Naive B cell (primary cell): ENCODE measurements at regions not wholly inside any gene's neighbourhood (a gene's known extent, or its start where the extent isn't known, plus 50 kb on each side); places are given as distances from the start of the nearest gene placed in this dataset.

ENCODE experiments used
- ATAC-seq, 2 donors: fragments of 150-1000 bp; cut with Tn5 transposase; 2 replicates each; pipeline ENCODE4 v1.10.0; 2021; ENCODE audit warnings: low read depth in 2 of 2, mild to moderate bottlenecking in 2 of 2, moderate library complexity in 2 of 2
- DNase-seq: peaks from one replicate; pipeline ENCODE4 v3.0.0; 2022
- H3K27ac Mint-ChIP-seq, 6 donors: one replicate each; pipeline ENCODE4 v1.8.0; 2020 to 2022; ENCODE audit warnings: mild to moderate bottlenecking in 6 of 6, mixed read lengths in 6 of 6, moderate library complexity in 5 of 6, inconsistent platforms in 2 of 6
- H3K27me3 Mint-ChIP-seq, 3 donors: one replicate each; pipeline ENCODE4 v1.8.0; 2021 to 2022; ENCODE audit warnings: mixed read lengths in 3 of 3, mild to moderate bottlenecking in 1 of 3
- H3K36me3 Mint-ChIP-seq, 2 donors: one replicate each; pipeline ENCODE4 v1.8.0; 2020 to 2022; ENCODE audit warnings: mixed read lengths in 2 of 2, inconsistent platforms in 1 of 2, mild to moderate bottlenecking in 1 of 2
- H3K4me1 Mint-ChIP-seq, 3 donors: one replicate each; pipeline ENCODE4 v1.8.0; 2020 to 2022; ENCODE audit warnings: mixed read lengths in 3 of 3, inconsistent platforms in 1 of 3, mild to moderate bottlenecking in 1 of 3, moderate library complexity in 1 of 3
- H3K4me3 Mint-ChIP-seq, 8 donors: one replicate each; pipeline ENCODE4 v1.8.0; 2020 to 2022; ENCODE audit warnings: mild to moderate bottlenecking in 8 of 8, mixed read lengths in 8 of 8, moderate library complexity in 8 of 8, inconsistent platforms in 2 of 8
- H3K9me3 Mint-ChIP-seq, 7 donors: one replicate each; pipeline ENCODE4 v1.8.0; 2020 to 2022; ENCODE audit warnings: mixed read lengths in 7 of 7, mild to moderate bottlenecking in 5 of 7, inconsistent platforms in 2 of 7, moderate library complexity in 1 of 7

- ATAC-seq (no peak), DNase-seq (no peak)
- Mint-ChIP-seq H3K4me3 (no peak overlapping the region), H3K27ac (no peak overlapping the region), H3K4me1 (no peaks in the 10 kb centered on the region), H3K27me3 (no peaks in the 10 kb centered on the region), H3K9me3 (peaks cover 1 to 6% (median 4%) of the 10 kb centered on the region in 7 donors), H3K36me3 (no peaks in the 10 kb centered on the region)
Measured at GRCh38 chr13:53605326-53605725, 576.7 kb downstream of the OLFM4 start.

GRCh38 chr13:53612200-53612599 lies 583.6 kb downstream of the OLFM4 start:
- H3K4me3 Mint-ChIP-seq, result no peak overlapping the region
- no peaks in the 10 kb centered on the region for H3K4me1 Mint-ChIP-seq
- no peaks in the 10 kb centered on the region for H3K36me3 Mint-ChIP-seq
- H3K27ac Mint-ChIP-seq, result no peak overlapping the region
- no peaks in the 10 kb centered on the region for H3K27me3 Mint-ChIP-seq
- peaks cover 0 to 5% (median 0%) of the 10 kb centered on the region in 7 donors for H3K9me3 Mint-ChIP-seq
- no peak for DNase-seq
- ATAC-seq, result no peak

DNA sequence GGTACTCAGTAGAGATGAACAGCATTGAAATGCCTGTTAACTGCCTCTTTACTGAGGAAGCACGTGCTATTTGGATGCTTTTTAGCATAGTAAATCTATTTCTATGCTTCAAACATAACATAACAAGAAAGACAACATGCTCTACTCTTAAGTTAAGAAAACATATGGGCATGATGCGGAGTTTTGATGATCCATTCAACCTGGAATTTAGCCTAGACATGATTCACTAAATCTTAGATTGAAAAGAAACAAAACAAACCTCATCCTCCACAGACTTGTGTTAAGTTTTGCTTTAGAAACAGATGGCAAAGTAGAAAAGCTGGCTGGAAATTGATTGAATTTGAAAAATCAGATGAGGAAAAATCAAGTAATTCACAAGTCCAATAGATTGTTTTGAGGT lies 593.8 kb downstream of the OLFM4 start:
- H3K36me3 Mint-ChIP-seq, result no peaks in the 10 kb centered on the region
- H3K9me3 Mint-ChIP-seq, result peaks cover 1 to 11% (median 6%) of the 10 kb centered on the region in 7 donors
- DNase-seq (no peak), ATAC-seq (no peak)
- no peaks in the 10 kb centered on the region for H3K4me1 Mint-ChIP-seq
- H3K4me3 Mint-ChIP-seq, result no peak overlapping the region
- H3K27me3 Mint-ChIP-seq, result no peaks in the 10 kb centered on the region
- H3K27ac Mint-ChIP-seq, result no peak overlapping the region

DNA sequence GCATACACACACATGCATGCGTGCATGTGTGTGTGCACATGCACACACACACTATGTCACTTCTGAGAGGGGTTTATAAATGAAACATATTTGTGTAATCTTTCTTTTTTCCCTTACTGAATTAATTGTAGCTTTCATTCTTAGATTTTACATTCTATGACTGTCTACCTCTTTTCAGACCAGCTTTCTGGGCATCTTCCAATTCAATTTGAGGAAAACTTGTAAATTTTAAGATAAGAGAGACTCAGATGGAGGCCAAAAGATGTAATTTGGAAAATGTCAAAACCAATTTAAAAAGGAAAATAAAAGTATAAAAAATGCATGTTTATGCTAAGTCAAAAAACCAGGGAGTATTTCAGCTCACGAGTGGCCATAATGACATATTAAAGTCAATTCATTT lies 594.5 kb downstream of the OLFM4 start:
- no peak for DNase-seq
- H3K4me3 Mint-ChIP-seq, result no peak overlapping the region
- no peaks in the 10 kb centered on the region for H3K36me3 Mint-ChIP-seq
- H3K27ac Mint-ChIP-seq, result no peak overlapping the region
- no peak for ATAC-seq
- H3K9me3 Mint-ChIP-seq, result peaks cover 1 to 11% (median 6%) of the 10 kb centered on the region in 7 donors
- H3K27me3 Mint-ChIP-seq, result no peaks in the 10 kb centered on the region
- H3K4me1 Mint-ChIP-seq, result no peaks in the 10 kb centered on the region

- H3K27ac Mint-ChIP-seq, result no peak overlapping the region
- no peaks in the 10 kb centered on the region for H3K36me3 Mint-ChIP-seq
- H3K9me3 Mint-ChIP-seq, result peaks cover 0 to 3% (median 0%) of the 10 kb centered on the region in 7 donors
- no peaks in the 10 kb centered on the region for H3K27me3 Mint-ChIP-seq
- DNase-seq (no peak), ATAC-seq (no peak)
- H3K4me1 Mint-ChIP-seq, result no peaks in the 10 kb centered on the region
- H3K4me3 Mint-ChIP-seq, result no peak overlapping the region
Measured at GRCh38 chr13:53631511-53631910, 602.9 kb downstream of the OLFM4 start.

- Mint-ChIP-seq H3K4me3 (no peak overlapping the region), H3K27ac (no peak overlapping the region), H3K36me3 (no peaks in the 10 kb centered on the region), H3K4me1 (no peaks in the 10 kb centered on the region), H3K27me3 (no peaks in the 10 kb centered on the region), H3K9me3 (peaks cover 0 to 7% (median 2%) of the 10 kb centered on the region in 7 donors)
- DNase-seq (no peak), ATAC-seq (no peak)
Measured at GRCh38 chr13:53638040-53638439, 609.4 kb downstream of the OLFM4 start.

- Mint-ChIP-seq H3K36me3 (no peaks in the 10 kb centered on the region), H3K9me3 (peaks cover 0 to 14% (median 4%) of the 10 kb centered on the region in 7 donors), H3K27ac (no peak overlapping the region), H3K27me3 (no peaks in the 10 kb centered on the region), H3K4me3 (no peak overlapping the region), H3K4me1 (no peaks in the 10 kb centered on the region)
- ATAC-seq, result no peak
- DNase-seq, result no peak
Measured at GRCh38 chr13:53642306-53642705, 613.7 kb downstream of the OLFM4 start.

DNA sequence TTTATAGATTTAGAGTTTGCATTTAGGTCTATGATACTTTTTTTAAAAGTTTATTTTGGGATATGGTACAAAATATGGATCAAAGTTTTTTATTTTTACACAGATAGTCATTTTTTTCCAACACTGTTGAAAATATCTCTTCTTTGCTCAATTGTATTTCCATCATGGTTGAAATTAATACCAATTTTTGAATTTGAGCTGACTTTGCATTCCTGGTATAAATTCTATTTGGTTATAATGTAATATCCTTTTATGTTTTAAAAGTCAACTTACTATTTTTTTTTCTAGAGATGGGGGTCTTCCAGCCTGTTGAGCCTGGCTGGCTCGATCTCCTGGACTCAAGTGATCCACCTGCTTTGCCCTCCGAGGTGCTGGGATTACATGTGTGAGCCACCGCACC lies 620.1 kb downstream of the OLFM4 start:
- Mint-ChIP-seq H3K36me3 (no peaks in the 10 kb centered on the region), H3K4me1 (no peaks in the 10 kb centered on the region), H3K27ac (no peak overlapping the region), H3K4me3 (no peak overlapping the region), H3K9me3 (peaks cover 0 to 8% (median 0%) of the 10 kb centered on the region in 7 donors), H3K27me3 (no peaks in the 10 kb centered on the region)
- ATAC-seq (no peak), DNase-seq (no peak)

DNA sequence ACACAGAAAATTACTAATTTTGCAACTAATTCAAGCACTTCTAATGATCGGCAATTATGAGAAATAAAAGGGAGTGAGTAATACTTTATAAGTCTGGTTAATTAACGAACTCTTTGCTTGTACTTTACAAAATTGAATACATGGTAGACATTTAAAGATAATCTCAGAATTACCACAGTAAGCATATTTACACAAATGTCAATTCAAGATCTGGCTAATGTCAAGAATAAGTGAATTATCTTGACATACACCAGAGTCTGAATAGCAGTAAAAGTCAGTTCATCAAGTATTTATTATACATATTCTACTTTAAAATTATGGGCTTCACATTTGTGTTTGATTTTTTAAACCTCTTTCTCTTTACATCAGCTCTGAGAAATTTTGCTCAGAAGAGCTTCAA lies 643.4 kb downstream of the OLFM4 start:
- DNase-seq, result no peak
- Mint-ChIP-seq H3K4me3 (no peak overlapping the region), H3K36me3 (no peaks in the 10 kb centered on the region), H3K27me3 (no peaks in the 10 kb centered on the region), H3K9me3 (peaks cover 0 to 20% (median 3%) of the 10 kb centered on the region in 7 donors), H3K4me1 (no peaks in the 10 kb centered on the region), H3K27ac (no peak overlapping the region)
- no peak for ATAC-seq

GRCh38 chr13:53683146-53683545 lies 654.5 kb downstream of the OLFM4 start:
- Mint-ChIP-seq H3K9me3 (peaks cover 2 to 29% (median 9%) of the 10 kb centered on the region in 7 donors), H3K27me3 (no peaks in the 10 kb centered on the region), H3K36me3 (no peaks in the 10 kb centered on the region), H3K27ac (no peak overlapping the region), H3K4me3 (no peak overlapping the region), H3K4me1 (no peaks in the 10 kb centered on the region)
- DNase-seq (no peak), ATAC-seq (no peak)

DNA sequence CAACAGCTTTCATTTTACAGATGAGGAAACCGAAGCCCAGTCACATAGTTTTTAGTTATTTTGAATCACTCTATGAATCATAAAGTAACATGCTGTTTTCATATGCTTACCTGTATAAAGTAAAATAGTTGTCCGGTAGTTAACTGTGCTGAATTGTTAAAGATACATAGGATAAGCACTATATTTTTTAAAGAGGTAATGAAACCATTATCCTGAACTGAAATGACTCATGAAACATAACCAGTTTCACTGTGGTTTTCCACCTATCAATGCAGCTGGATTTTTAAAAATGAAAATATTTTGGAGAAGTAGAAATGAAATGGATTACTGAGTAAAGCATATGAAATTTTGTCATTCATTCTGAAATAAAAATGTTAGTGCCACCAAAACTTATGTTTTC lies 655.0 kb downstream of the OLFM4 start:
- no peaks in the 10 kb centered on the region for H3K4me1 Mint-ChIP-seq
- DNase-seq, result no peak
- no peak overlapping the region for H3K4me3 Mint-ChIP-seq
- peaks cover 2 to 27% (median 9%) of the 10 kb centered on the region in 7 donors for H3K9me3 Mint-ChIP-seq
- no peak overlapping the region for H3K27ac Mint-ChIP-seq
- no peak for ATAC-seq
- no peaks in the 10 kb centered on the region for H3K27me3 Mint-ChIP-seq
- no peaks in the 10 kb centered on the region for H3K36me3 Mint-ChIP-seq

DNA sequence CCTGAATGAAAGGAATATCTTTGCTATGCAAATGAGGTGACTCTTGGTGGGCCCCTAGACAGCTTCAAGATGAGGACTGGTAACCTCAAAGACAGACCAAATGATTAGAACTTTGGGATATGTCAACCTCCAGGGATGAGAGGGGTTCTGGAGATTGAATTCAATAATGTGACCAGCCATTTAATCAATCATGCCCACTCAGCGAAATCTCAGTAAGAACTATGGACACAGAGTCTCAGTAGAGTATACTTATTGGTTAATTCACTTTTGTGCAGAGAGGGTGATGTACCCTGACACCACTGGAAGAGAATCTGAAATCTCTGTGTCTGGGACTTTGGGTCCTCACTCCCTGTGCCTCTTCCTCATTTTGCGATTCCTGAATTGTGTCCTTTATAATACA lies 662.8 kb downstream of the OLFM4 start:
- Mint-ChIP-seq H3K27me3 (no peaks in the 10 kb centered on the region), H3K27ac (no peak overlapping the region), H3K4me3 (no peak overlapping the region), H3K36me3 (no peaks in the 10 kb centered on the region), H3K4me1 (no peaks in the 10 kb centered on the region), H3K9me3 (peaks cover 0 to 12% (median 4%) of the 10 kb centered on the region in 7 donors)
- ATAC-seq (no peak), DNase-seq (no peak)

GRCh38 chr13:53694814-53695532 lies 666.4 kb downstream of the OLFM4 start:
- peaks cover 0 to 30% (median 12%) of the 10 kb centered on the region in 7 donors for H3K9me3 Mint-ChIP-seq
- no peaks in the 10 kb centered on the region for H3K4me1 Mint-ChIP-seq
- no peak overlapping the region for H3K27ac Mint-ChIP-seq
- H3K4me3 Mint-ChIP-seq, result no peak overlapping the region
- peaks cover 0 to 5% of the 10 kb centered on the region in 2 donors for H3K36me3 Mint-ChIP-seq
- no peak for DNase-seq
- no peaks in the 10 kb centered on the region for H3K27me3 Mint-ChIP-seq
- ATAC-seq, result no peak

- Mint-ChIP-seq H3K4me1 (no peaks in the 10 kb centered on the region), H3K36me3 (peaks cover 0 to 5% of the 10 kb centered on the region in 2 donors), H3K4me3 (no peak overlapping the region), H3K27ac (no peak overlapping the region), H3K27me3 (no peaks in the 10 kb centered on the region), H3K9me3 (peaks cover 0 to 23% (median 10%) of the 10 kb centered on the region in 7 donors)
- ATAC-seq (no peak), DNase-seq (no peak)
Measured at GRCh38 chr13:53703371-53704080, 674.9 kb downstream of the OLFM4 start.
